ENCODE measurements at regions not wholly inside any gene's neighbourhood (a gene's known extent, or its start where the extent isn't known, plus 50 kb on each side); places are given as distances from the start of the nearest gene placed in this dataset.
A peak's percentile ranks its signal among the peaks of the same experiment; 100 is the strongest.

GRCh38 chrX:3426552-3426951 lies 80.1 kb upstream of the MXRA5 start:
- ChIA-PET POLR2A (no interaction called here), CTCF (no interaction called here)
- Histone ChIP-seq H3K9me3 (ENCODE audit: control insufficient read depth, insufficient read depth, low read depth, low read length) (no peaks in the 10 kb centered on the region), H3K27ac (ENCODE audit: extremely low read depth, low read depth, low read length) (no peak overlapping the region), H3K4me1 (ENCODE audit: control insufficient read depth, insufficient read depth, low read length) (no peaks in the 10 kb centered on the region), H3K36me3 (ENCODE audit: control insufficient read depth in 2 of 2, insufficient read depth in 1 of 2, low read length in 2 of 2) (no peaks in the 10 kb centered on the region), H3K4me3 (ENCODE audit: low read depth, low read length) (no peak overlapping the region)
- TF ChIP-seq ZNF544 (tag by site-specific recombination; IDR thresholded peaks at IDR 0.05) (no peak), ZNF513 (tag by site-specific recombination; IDR thresholded peaks at IDR 0.05) (peak; percentile 95), ZNF707 (tag by site-specific recombination; IDR thresholded peaks at IDR 0.05) (0 out of 2 replicates have a peak, but pooled peaks have one; percentile 35)

GRCh38 chrX:3425031-3425430 lies 78.6 kb upstream of the MXRA5 start:
- CTCF ChIA-PET = no interaction called here
- Histone ChIP-seq H3K4me3 (ENCODE audit: low read depth, low read length) (no peak overlapping the region), H3K9me3 (ENCODE audit: control insufficient read depth, insufficient read depth, low read depth, low read length) (no peaks in the 10 kb centered on the region), H3K36me3 (ENCODE audit: control insufficient read depth in 2 of 2, insufficient read depth in 1 of 2, low read length in 2 of 2) (no peaks in the 10 kb centered on the region), H3K27ac (ENCODE audit: extremely low read depth, low read depth, low read length) (no peak overlapping the region), H3K4me1 (ENCODE audit: control insufficient read depth, insufficient read depth, low read length) (no peaks in the 10 kb centered on the region)
- POLR2A ChIA-PET = no interaction called here
- TF ChIP-seq ZNF133 (tag by site-specific recombination; IDR thresholded peaks at IDR 0.05) (no peak), GLI2 (tag by site-specific recombination; IDR thresholded peaks at IDR 0.05; ENCODE audit: borderline replicate concordance, low read depth) (no peak), ZNF664 (tag by site-specific recombination; IDR thresholded peaks at IDR 0.05) (no peak), ZFP3 (tag by site-specific recombination; IDR thresholded peaks at IDR 0.05; ENCODE audit: low read depth) (no peak), PRDM6 (tag by site-specific recombination; IDR thresholded peaks at IDR 0.05) (no peak)

GRCh38 chrX:3420316-3420715 lies 73.9 kb upstream of the MXRA5 start:
- CTCF ChIA-PET = no interaction called here
- no peak overlapping the region for H3K4me3 ChIP-seq (ENCODE audit: low read depth, low read length)
- POLR2A ChIA-PET = no interaction called here
- no peaks in the 10 kb centered on the region for H3K36me3 ChIP-seq (ENCODE audit: control insufficient read depth in 2 of 2, insufficient read depth in 1 of 2, low read length in 2 of 2)
- H3K4me1 ChIP-seq (ENCODE audit: control insufficient read depth, insufficient read depth, low read length) = no peaks in the 10 kb centered on the region
- no peak overlapping the region for H3K27ac ChIP-seq (ENCODE audit: extremely low read depth, low read depth, low read length)
- no peaks in the 10 kb centered on the region for H3K9me3 ChIP-seq (ENCODE audit: control insufficient read depth, insufficient read depth, low read depth, low read length)
- TF ChIP-seq EGR2 (tag by site-specific recombination; IDR thresholded peaks at IDR 0.05; ENCODE audit: low read depth) = no peak
- no peak for TF ChIP-seq ZNF837 (tag by site-specific recombination; IDR thresholded peaks at IDR 0.05)
- no peak for TF ChIP-seq ZNF530 (tag by site-specific recombination; IDR thresholded peaks at IDR 0.05; ENCODE audit: low read depth)
- no peak for TF ChIP-seq ZSCAN30 (tag by site-specific recombination; IDR thresholded peaks at IDR 0.05)
- TF ChIP-seq PBX3 (CRISPR knock-in tag; IDR thresholded peaks at IDR 0.05) = no peak
- no peak for TF ChIP-seq ZNF704 (tag by site-specific recombination; IDR thresholded peaks at IDR 0.05)
- no peak for TF ChIP-seq AEBP2 (tag by site-specific recombination; IDR thresholded peaks at IDR 0.05; ENCODE audit: borderline replicate concordance)
- no peak for TF ChIP-seq ZNF513 (tag by site-specific recombination; IDR thresholded peaks at IDR 0.05)
- TF ChIP-seq HOXC10 (CRISPR knock-in tag; IDR thresholded peaks at IDR 0.05) = no peak
- no peak for TF ChIP-seq ZBTB6 (tag by site-specific recombination; IDR thresholded peaks at IDR 0.05)
- TF ChIP-seq ZFP3 (tag by site-specific recombination; IDR thresholded peaks at IDR 0.05; ENCODE audit: low read depth) = no peak
